PC-9 (cell line): ENCODE measurements at regions not wholly inside any gene's neighbourhood (a gene's known extent, or its start where the extent isn't known, plus 50 kb on each side); places are given as distances from the start of the nearest gene placed in this dataset.

Source experiments
- CTCF ChIP-seq: fragments of 200-600 bp; sonication (generic); conservative IDR thresholded peaks from 2 replicates; pipeline ENCODE4 v1.6.1; 2017; ENCODE audit warnings: mixed run types, antibody characterized with exemption, mild to moderate bottlenecking, moderate library complexity
- EZH2 ChIP-seq: fragments of 200-600 bp; sonication (generic); IDR thresholded peaks from 2 replicates; pipeline ENCODE4 v1.8.0; 2017; ENCODE audit warnings: antibody characterized with exemption, low read depth

- TF ChIP-seq CTCF, result no peak
- TF ChIP-seq EZH2, result no peak
Observed at GRCh38 chr7:90022213-90022612, 132.1 kb upstream of the STEAP1 start.
